Epidermal melanocyte (primary cell): ENCODE measurements at regions not wholly inside any gene's neighbourhood (a gene's known extent, or its start where the extent isn't known, plus 50 kb on each side); places are given as distances from the start of the nearest gene placed in this dataset.
"Not testable (repeated sequence)": the region's sequence is repeated elsewhere in the genome, so short reads cannot be mapped to it uniquely, and the experiment has no call there.

Experiments used
- DNase-seq: peaks from one replicate; pipeline ENCODE4 v3.0.0; 2011; ENCODE audit warnings: low spot score; ENCODE audit not compliant: insufficient read length

DNA sequence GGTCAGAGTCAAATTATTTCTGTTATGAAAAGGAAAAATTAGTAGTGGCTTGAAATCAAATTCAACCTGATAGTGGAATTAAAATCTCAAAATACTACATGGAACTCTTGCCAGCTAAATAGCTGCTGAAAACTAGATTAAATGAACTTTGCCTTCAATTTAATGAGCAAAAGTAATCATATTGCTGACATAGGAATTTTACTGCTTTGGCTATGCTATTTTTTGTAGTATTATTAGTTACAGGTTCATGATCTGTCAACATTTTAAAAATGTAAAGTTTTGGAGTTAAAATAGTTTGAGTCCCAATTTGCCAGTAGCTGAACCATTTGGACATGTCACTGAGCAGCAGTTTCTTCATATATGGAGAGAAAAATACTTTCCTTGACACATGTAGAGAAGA lies 81.4 kb downstream of the RERGL start:
- DNase-seq: no peak

GRCh38 chr12:17999174-17999801 lies 90.7 kb downstream of the RERGL start:
- no peak for DNase-seq

GRCh38 chr12:17992002-17992656 lies 97.9 kb downstream of the RERGL start:
- DNase-seq: peak; percentile 16

GRCh38 chr12:17982556-17982955 lies 107.4 kb downstream of the RERGL start:
- no peak for DNase-seq

GRCh38 chr12:17976202-17976601 lies 113.8 kb downstream of the RERGL start:
- DNase-seq: no peak

DNA sequence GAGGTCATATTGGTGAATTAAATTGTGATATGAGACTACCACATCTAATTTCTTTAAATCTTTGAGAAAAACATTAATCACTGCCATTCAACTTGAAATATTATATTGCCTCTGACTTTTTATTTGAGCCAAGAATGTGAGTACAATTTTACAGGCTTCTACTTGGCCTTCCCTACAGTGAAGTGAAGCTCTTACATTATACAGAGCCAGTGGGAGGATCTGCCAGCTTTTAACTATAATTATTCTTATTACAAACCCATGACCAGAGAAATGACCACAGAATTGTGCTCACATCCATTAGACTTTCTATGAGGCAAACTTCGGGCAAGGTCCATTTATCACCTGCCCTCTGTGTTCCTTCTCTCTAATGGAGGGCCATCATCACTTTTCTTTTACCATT lies 114.2 kb downstream of the RERGL start:
- no peak for DNase-seq

- DNase-seq: no peak
These were observed 114.8 kb downstream of the RERGL start for GRCh38 chr12:17975239-17975638.

DNA sequence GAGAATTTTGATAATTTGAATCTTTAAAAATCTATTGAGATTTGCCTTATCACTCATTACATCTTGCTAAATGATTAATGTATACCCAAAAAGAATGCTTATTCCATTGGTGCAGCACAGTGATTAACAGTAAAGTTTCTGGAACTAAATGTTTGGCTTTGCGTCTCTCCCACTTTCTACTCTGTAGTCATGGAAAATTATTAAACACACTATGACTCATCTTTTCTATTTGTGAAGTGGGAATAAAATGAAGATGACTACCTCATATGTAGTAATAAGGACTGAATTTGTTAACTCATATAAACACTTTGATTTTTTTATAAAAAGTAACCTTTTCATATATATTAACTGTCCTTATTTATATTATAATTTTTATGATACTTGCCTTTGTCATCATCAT lies 118.1 kb downstream of the RERGL start:
- no peak for DNase-seq

GRCh38 chr12:17954788-17955187 lies 135.2 kb downstream of the RERGL start:
- no peak for DNase-seq

DNA sequence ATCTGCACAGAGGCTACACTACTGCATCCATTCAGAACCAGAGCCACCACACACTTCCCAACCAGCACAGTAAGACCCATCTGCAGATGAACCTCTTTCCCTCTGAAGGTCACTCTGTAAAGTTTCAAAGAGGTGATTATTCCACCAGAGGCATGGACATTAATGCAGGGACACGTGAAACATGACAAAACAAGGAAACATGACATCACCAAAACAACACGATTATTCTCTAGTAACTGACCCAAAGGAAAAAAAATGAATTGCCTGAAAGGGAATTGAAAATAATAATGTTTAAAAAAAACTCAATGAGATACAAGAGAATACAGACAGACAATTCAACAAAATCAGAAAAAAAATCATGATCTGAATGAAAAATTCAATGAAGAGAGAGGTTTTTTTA lies 139.1 kb downstream of the RERGL start:
- no peak for DNase-seq

DNA sequence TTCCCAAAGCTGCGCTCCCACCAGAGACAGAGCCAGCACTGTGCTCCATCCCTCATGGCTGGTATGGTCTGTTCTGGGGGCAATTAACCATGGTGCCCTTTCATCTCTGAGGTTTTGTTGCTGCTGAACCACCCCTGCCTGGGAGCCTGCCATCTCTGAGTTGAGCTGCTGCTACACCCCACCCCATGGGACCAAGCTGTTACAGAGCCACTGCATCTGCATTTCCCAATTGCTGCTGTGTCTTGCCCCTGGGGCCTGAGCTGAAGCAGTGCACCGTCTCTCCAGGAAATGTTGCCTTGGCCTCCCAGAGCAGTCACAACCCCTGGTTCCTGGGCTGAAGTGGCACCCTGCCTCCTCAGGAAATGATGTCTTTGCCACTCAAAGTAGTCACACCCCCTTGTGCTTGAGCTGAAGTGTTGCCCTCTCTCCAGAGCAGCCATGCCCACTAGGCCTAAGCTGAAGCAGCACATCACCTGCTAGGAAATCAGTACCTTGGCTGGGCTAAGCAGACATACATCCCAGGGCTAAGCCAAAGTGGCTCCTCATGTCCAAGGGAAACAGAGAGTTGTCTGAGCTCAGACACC lies 140.3 kb downstream of the RERGL start:
- DNase-seq: no peak

DNA sequence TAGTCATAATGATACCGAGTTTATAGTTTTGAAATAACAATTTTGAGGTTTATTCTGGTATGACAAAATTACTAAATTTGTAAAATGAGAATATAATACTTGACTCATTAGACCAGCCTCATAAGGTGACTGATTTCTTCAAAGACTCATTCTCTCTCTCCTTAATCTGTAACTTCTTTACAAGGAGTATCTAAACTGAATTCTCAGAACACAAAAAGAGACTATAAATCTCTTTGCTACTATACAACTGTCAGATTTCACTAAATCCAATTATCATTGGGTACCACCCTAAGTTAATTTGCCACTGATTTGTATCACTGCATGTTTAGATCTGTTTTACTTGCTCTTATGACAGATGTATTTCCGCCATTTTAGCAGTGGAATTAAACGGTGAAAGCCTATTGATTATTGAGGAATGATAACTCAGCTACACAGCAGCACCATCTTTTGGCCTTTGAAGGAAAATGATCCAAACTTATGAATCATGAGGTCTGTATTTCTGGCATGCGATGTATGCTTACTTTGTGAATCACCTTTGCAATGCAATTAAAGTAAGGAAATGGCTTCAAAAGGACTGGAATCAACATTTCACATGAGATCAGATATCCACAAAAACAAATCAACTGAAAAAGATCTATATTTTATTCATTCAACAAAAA lies 161.2 kb downstream of the RERGL start:
- DNase-seq: no peak

DNA sequence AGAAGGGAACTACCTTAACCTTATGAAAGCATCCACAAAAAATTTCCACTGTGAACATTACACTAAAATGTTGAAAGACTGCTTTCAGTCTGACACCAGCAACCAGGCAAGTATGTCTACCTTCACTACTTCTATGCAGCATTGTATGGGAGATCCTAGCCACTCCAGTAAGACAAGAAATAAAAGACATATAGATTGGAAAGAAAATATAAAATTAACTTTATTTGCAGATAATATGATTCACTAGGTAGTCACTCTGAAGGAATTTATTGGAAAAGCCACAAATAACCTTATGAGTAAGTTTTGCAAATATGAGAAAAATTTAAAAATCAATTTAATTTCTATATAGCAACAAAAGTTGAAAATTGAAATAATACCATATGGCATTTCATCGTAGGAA lies 172.0 kb downstream of the RERGL start:
- no peak for DNase-seq

DNA sequence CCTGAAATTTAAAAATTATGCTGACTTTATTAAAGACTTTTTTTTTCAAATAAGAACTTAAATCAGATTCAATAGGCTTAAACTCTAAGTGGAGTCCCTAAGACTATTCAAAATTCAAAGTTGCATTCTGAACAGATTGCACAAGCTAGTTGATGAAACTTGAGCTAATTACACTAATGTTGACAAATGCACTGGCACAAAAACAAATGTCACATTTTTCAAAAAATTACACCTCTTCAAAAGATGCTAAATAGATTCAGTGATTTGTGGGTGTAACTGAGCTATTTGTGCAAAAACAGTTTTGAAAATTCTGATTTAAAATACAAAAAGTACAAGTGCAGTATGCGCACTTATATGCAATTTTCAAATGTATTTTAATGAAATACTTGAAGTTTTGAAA lies 205.4 kb downstream of the RERGL start:
- DNase-seq: no peak

DNA sequence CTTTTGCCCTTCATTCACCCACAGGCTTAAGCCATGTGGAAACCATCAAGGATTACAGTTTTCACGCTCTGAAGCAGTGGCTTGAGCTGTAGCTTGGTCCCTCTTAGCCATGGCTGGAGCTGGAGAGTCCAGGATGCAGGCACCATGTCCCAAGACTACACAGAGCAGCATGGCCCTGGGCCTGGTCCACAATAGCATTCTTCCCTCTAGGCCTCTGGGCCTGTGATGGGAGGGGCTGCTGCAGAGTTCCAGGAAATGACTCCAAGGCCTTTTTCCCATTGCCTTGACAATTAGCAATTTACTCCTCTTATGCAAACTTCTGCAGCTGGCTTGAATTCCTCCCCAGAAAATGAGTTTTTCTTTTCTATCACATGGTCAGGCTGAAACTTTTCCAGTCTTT lies 211.3 kb downstream of the RERGL start:
- DNase-seq: no peak

- DNase-seq: no peak
These were observed 214.8 kb downstream of the RERGL start for GRCh38 chr12:17875230-17875629.

- no peak for DNase-seq
These were observed 223.2 kb downstream of the RERGL start for GRCh38 chr12:17866802-17867201.

DNA sequence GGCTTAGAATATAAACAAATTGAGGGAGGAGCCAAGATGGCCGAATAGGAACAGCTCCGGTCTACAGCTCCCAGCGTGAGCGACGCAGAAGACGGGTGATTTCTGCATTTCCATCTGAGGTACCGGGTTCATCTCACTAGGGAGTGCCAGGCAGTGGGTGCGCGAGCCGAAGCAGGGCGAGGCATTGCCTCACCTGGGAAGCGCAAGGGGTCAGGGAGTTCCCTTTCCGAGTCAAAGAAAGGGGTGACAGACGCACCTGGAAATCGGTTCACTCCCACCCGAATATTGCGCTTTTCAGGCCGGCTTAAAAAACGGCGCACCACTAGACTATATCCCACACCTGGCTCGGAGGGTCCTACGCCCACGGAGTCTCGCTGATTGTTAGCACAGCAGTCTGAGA lies 234.4 kb downstream of the RERGL start:
- DNase-seq: not testable (repeated sequence)

DNA sequence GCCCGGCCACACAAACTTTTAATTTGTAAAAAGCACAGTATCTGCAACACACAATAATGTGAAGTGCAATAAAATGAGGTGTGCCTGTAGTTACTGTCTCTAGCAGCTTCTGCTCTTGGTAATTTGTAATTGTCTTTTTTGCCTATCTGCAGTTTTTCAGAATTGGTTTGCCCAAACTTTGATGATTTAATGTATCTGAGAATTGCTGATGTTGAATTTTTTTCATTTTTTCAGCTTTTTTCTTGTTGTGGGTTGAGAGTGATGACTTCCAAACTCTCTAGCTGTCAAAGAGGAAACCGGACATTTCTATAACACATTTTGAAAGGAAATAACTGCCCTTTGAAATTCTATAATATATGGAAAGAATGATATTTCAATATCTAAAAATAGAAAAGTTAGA lies 236.9 kb downstream of the RERGL start:
- no peak for DNase-seq

DNA sequence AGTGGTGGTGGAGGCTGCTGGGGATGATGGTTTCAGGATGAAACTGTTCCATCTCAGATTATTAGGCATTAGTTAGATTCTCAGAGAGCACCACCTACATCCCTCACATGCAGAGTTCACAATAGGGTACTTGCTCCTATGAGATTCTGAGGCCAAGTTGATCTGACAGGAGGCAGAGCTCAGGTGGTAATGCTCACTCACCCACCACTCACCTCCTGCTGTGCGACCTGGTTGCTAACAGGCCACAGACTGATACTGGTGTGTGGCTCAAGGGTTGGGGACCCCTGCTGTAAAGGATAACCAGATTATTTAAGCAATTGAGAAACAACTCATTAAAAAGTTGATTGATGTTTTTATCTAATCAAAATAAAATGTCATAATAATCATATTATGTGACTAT lies 248.5 kb downstream of the RERGL start:
- no peak for DNase-seq

DNA sequence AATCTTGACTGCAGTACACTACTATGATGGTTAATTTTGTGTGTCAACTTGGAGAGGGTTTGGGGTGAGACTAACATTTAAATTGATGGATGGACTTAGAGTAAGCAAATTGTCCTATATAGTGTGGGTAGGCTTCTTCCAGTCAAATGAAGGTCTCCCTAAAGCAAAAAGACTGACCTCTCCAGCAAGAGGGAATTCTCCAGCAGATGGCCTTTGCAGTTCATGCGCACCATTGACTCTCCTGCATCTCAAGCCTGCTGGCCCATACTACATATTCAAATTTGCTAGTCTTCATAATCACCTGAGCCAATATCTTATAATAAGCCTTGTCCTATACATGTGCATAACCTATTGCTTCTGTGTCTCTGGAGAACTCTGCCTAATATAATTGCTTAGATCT lies 260.2 kb downstream of the RERGL start:
- no peak for DNase-seq

DNA sequence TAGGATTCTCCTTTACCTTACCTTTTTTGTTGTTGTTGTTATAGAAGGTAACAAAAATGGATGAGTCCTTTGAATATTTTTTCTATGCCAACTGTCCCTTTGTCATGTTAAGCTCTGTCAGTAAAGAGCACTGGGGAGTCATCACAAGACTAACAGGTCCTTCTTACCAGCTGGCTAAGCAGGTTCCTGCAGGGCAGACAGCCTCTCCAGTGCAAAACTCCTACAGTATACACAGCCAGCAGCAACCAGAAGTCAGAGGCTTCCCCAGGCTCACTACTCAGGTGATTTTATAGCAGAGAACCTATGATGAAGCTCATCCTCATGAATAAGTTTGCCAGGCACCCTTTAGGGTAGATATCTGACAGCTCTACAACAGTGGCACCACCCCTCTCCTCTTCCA lies 271.1 kb downstream of the RERGL start:
- no peak for DNase-seq

DNA sequence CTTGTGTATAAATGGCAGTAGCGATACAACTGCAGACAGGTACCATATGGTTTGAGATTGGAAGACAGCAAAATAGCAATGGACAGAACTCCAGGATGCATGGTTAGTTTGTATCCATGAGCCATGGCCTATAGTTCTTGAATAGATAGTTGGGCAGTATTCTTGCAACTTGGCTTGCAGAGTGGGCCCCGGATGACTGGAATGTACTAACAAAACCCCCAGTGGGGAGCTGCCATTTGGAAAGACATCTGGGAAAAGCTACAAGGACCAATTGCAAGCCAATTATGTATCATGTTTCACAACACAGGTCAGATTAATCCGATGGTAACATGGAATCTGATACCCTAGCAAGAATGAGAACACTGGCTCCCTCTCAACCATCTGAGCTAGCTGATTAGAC lies 279.6 kb downstream of the RERGL start:
- no peak for DNase-seq
